ENCODE measurements at regions not wholly inside any gene's neighbourhood (a gene's known extent, or its start where the extent isn't known, plus 50 kb on each side); places are given as distances from the start of the nearest gene placed in this dataset.

GRCh38 chr11:116111546-116111945, 607.3 kb upstream of the CADM1 start:
- TF ChIP-seq CHD2 (IDR thresholded peaks at IDR 0.05; ENCODE audit: low read length, partially characterized antibody) (no peak), ZBTB33 (IDR thresholded peaks at IDR 0.05; ENCODE audit: borderline replicate concordance, low read depth) (no peak), JUND (IDR thresholded peaks at IDR 0.05) (no peak), PBX3 (IDR thresholded peaks at IDR 0.05) (no peak), RAD21 (IDR thresholded peaks at IDR 0.05; ENCODE audit: low read length) (no peak), NFIC (IDR thresholded peaks at IDR 0.05; ENCODE audit: borderline replicate concordance) (no peak), CTCF (IDR thresholded peaks at IDR 0.05) (no peak), FOXM1 (IDR thresholded peaks at IDR 0.05; ENCODE audit: low read depth) (no peak), RCOR1 (IDR thresholded peaks at IDR 0.05; ENCODE audit: low read length) (no peak), TAF1 (IDR thresholded peaks at IDR 0.05; ENCODE audit: borderline replicate concordance, low read depth, low read length) (no peak), FOSL2 (IDR thresholded peaks at IDR 0.05; ENCODE audit: borderline replicate concordance, low read depth) (no peak), RXRA (IDR thresholded peaks at IDR 0.05; ENCODE audit: borderline replicate concordance, low read depth) (no peak), REST (IDR thresholded peaks at IDR 0.05; ENCODE audit: low read depth, low read length) (no peak), EZH2phosphoT487 (IDR thresholded peaks at IDR 0.05; ENCODE audit: borderline replicate concordance, low read depth) (no peak), MEF2A (IDR thresholded peaks at IDR 0.05; ENCODE audit: borderline replicate concordance, low read depth) (no peak), FOXJ3 (CRISPR knock-in tag; IDR thresholded peaks at IDR 0.05) (no peak)
- H3K27me3 ChIP-seq (ENCODE audit: insufficient read depth): no peaks in the 10 kb centered on the region
- no peaks in the 10 kb centered on the region for H3K4me1 ChIP-seq (ENCODE audit: control insufficient read depth in 1 of 2, insufficient read depth in 2 of 2, low read depth in 1 of 2, low read length in 1 of 2)
- DNase-seq: no peak
- H3F3A ChIP-seq (replicated peaks; ENCODE audit: insufficient read depth): no peaks in the 10 kb centered on the region
- no peak overlapping the region for H3K4me3 ChIP-seq (ENCODE audit: low read depth in 2 of 2, low read length in 1 of 2)
- CTCF ChIA-PET: interaction anchor here (0.7 kb wide), 1 partner anchor 16 kb away, joined by 3 read pairs; no protein-coding TSS in a partner anchor
- no peak overlapping the region for H3K9ac ChIP-seq
- H4K20me1 ChIP-seq (ENCODE audit: insufficient read depth): no peaks in the 10 kb centered on the region
- no peaks in the 10 kb centered on the region for H3K9me3 ChIP-seq
- no peak overlapping the region for H2AFZ ChIP-seq (ENCODE audit: low read depth)
- 36% methylated on average over 3 of the region's 3 CpGs for WGBS (ENCODE audit: low lambda C conversion rate)
- H3K27ac ChIP-seq (ENCODE audit: low read depth in 2 of 2, low read length in 1 of 2): no peak overlapping the region
- H3K79me2 ChIP-seq (ENCODE audit: insufficient read depth): no peaks in the 10 kb centered on the region
- H3K4me2 ChIP-seq: no peak overlapping the region
- POLR2A ChIA-PET: no interaction called here
- no peaks in the 10 kb centered on the region for H3K36me3 ChIP-seq (replicated peaks in 1 of 2; ENCODE audit: control insufficient read depth in 1 of 2, insufficient read depth in 2 of 2, low read length in 1 of 2)
- H3K9me2 ChIP-seq: no peaks in the 10 kb centered on the region

All from SK-N-SH (cell line).